ENCODE measurements at regions not wholly inside any gene's neighbourhood (a gene's known extent, or its start where the extent isn't known, plus 50 kb on each side); places are given as distances from the start of the nearest gene placed in this dataset.

DNA sequence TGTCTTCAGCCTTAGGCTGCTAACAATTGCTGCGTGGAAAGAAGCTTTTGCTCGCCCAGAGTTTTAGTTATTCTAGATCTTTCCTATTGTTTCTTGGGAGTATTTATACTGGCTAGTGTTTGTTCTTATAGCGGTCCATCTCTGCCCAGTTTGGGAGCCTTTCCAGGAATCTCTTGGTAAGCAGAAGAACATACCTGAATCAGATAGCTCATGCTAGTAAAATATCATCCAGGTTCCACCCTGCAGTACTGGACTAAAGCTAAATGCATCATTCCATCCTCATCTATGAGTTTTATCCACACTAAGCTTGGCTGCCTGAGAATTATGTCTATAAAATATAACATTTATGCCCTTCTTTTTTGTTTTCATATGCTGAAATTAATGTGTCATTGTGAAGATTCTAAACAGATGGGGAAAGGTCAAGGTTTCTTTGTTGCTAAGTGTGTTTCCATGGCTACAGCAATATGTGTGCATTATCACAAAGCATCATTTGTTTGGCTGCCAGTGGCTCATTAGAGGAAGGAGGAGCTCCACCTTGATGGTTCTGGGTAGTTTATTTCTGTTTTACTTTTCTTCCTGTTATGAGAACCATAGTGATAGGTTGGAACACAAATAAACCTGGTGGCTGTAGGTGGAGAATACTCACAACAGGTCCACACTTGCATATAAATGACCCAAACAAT is 182.8 kb downstream of the PIK3C3 start:
- DNase-seq = no peak

DNA sequence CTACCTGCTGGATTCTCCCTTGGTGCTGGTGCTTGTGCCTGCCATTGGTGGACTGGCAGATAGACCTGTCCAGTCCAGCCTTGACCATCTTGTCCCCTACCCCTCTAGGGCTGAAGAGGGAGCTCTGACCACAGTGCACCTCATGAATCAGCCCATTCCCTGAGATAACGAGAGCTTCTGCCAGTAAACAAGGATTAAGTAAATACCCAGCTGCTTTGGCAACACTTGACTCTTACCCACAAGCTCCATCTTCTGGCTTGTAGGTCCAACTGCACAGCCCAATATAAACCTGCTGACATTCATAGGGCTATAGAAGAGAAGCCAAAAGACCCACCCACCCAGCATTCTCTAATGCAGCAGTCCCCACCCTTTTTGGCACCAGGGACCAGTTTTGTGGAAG is 186.4 kb downstream of the PIK3C3 start:
- DNase-seq = no peak

DNA sequence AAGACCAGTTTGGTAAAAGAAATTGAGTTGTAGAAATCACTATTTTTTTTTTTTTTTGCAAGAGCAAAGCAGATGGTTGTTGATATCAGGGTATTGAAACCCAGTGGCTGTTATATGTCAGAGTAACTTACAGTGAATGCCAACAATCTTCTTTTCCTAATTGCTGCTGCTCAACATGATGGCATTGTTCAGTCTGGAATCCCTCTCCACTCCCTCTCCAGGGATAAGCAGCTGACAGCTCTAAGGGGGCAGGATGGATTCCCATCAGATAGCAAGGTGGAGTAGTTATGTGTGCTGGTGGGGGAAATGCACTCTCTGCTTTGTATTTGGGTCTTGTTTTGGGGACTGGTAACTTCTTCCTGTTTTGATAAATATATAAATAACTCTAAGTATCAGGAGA is 200.0 kb downstream of the PIK3C3 start:
- no peak for DNase-seq

DNA sequence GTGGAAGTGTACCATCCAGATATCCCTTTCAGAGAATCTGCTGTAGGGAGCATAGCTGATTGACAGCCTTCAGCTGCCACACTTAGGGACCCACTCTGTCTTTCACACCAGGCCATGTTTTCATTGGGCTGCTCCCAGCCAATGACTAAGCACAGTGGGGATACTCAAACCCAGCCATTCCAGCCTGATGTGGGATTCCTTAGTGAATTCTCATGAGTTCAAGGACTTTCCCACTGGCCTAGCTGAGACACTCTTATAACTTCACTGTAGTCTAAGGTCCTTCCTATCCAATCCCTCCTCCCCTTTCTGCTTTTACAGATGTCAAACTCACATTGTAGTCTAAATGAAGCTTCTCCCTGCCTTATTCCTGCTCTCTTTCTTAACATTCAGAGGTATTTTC is 201.2 kb downstream of the PIK3C3 start:
- no peak for DNase-seq

DNA sequence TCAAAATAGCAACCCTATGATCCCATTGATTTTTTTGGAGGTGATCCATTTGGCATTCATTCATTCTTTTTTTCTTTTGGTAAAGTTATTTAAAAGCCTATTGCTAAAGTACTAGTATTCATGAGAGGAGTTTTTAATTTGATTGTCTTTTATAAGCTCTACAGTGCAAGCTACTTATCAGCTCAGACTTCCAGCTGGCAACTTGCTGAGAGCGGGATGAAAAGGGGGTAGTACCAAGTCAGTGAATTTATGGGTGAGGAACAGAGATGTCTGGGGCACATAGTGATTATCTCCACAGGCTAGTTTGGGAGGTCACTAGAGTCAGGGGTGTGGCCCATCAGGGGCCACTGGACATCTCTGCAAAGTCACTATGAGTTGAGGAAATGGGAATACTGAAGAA is 202.4 kb downstream of the PIK3C3 start:
- no peak for DNase-seq

DNA sequence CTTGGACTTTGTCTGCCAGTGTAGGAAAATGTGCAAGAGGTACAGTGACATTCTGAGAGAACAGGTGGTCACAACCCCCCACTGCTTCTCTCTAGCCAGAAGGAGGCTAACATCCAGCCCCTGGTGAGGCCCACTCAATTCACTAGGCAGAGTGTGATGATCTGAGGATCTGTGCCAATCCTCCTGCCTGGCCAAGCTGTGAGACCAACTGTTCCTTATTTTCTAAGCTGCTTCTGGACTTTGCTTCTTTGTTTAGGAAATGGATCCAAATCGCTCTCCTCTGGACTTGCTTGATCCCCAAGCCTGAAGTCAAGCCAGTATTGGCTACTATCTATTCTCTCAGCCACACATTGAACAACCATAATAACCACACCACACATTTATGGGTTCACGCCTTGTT is 202.8 kb downstream of the PIK3C3 start:
- no peak for DNase-seq

DNA sequence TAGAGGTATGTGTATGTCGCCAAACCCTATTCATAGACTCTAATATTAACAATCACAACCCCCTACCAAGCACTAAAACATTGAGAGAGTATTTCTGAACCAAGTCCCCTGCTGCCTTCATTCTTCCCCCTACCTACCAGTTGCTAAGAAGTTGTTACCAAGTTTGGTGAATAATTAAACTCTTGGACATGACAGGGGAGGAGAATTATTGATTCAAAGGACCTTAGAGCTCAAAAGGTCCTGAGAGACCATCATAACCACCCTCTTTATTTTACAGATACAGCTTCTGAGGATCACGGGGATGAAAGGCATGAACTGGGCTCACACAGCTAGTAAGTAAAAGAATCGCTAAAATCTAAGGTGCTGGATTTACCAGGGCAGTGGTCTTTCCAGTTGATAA is 204.1 kb downstream of the PIK3C3 start:
- no peak for DNase-seq

DNA sequence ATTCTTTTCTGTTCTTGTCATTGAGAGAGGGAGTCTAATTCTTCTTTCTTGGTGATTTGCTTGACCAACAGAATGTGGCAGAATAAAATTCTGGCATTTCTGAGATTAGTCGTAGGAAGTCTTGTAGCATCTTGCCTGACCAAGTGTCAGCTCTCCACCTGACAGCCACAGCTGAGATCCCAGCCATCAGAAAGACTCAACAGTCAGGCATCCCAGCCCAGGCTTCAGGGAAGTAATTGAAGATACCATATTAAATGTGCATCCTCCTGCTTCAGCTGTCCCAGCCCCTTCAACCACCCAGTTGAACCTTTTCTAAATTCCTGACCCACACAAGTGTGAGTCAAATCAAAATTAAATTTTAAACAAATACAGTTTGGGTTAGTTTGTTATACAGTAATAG is 208.3 kb downstream of the PIK3C3 start:
- DNase-seq = no peak

DNA sequence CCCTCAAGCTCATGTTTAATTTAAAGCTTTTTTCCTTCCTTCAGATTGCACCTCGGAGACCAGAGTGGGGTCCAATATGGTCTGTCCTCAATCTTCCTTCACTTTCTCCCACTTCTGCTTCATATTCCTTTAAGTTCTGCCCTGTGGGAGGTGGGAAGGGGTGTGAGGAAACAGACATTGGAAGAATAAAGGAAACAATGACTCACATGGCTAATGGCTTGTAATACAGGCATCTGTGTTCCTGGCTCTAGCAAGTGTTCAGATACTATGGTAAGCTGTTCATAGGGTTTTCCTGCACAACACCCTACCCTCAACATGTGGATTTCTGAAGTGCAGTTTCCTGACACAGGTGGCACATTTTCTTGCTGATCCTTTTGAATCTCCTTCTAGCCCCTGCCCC is 209.5 kb downstream of the PIK3C3 start:
- no peak for DNase-seq

DNA sequence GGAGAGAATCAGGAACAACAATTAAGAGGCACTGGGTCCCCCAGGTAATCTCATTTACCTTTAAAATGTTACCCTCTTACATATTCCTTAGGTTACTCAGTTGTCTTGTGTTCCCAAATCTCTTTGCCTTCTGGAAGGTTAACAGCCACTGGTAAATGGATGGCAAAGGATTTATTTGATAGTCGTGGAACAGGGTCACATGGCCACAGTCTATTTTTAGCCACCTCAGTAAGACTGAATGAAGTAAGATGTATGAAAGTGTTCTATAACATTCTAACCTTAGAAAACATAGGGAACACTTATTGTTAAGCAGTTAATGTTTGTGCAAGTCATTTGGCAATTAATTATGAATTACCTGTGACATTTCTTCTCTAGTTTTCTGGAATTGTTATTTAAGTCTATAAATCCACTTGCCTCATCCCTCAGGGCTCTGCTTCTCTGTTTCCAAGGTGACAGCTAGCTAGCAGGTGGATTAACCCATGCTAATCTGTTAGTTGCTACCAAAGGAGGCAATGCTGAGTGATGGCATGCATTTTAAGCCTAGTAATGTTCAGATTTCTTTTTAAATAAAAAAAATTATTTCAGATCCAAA is 211.0 kb downstream of the PIK3C3 start:
- DNase-seq = no peak

DNA sequence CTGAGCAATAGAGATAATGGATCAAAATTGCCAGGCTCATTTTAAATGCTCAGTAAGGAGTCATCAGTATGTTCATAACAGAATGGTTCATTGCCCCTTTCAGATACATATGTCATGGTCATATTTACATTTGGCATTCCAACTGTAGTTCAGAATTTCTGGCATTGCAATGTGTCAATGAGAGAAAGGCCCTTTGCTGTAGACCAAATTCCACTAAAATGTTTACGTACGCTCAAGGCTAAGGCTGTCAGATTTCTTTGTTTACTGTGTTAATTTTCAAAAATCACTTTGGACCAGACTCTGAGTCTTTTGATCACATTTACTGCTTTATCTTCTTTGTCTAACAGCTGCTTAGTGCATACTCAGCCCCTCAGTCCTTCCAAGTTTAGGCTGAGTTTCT is 213.5 kb downstream of the PIK3C3 start:
- no peak for DNase-seq

DNA sequence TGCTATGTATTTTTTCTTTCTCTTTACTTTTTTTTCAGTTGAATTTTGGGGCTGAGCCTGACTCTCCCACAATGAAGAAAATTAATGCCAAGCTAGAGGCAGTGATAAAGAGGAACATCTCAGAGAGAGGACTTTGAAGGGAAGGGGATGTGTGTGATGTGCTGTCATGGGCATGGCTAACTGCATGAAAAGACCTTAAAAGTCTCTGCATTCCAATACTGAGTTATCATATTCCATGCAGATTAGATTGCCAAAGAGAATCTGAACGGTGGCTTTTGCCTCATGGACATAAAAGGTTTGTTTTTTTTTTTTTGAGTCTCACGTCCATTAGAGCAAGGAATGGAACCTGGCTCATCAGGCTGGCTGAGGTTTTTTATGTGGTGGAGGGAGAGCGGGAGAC is 213.9 kb downstream of the PIK3C3 start:
- no peak for DNase-seq

DNA sequence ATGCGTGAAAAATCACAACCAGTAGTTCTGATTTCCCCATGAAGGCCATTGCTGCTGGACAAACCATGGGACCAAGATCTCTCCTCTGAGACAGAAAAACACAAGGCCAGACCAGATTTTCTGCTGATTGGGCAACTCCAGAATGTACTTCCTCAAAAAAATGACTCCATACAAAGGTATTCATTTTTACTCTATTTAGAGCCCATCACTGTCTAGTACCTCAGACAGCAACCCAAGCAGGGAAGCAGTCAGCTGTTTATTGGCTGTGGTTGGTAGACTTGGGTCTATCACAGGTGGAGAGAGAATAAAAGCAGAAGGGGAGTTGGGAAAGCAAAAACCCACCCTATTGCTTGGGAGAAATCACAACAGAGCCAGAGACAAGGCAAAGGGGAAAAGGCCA is 219.9 kb downstream of the PIK3C3 start:
- no peak for DNase-seq

DNA sequence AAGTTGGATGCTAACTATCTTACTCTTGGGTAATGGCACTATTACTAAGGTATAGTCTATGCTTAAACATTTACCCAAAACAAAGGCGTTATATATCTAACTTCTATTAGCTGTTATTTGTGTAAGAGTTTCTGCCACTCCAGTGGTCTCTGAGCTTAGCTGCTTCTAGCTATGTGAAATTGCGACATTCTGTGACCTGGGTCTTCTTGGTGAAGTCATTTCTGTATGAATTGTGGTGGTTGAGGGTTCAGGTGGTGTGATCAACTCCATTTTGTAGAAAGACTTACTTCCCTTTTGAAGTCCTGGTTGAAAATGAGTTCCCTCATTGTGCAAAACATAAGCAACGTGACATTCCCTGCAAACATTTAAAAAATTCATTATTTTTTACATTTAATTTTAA is 221.6 kb downstream of the PIK3C3 start:
- no peak for DNase-seq

DNA sequence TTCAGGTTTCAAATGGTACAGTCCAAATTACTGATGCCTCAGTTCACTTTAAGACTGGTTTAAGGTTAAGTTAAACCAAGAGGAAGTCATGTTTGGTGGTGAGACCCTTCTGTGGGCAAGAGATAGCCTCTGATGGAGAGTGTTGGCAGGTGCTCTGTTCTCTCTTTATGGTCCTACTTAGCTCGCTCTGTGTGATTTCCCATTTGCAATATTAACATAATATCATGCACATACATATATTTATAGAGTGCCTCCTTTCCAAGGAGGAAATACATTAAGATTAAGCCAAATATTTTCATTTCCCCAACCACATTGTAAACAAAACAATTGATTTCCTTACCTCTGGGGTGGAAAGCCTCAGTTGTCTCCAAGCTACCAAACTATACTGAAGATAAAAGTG is 222.4 kb downstream of the PIK3C3 start:
- no peak for DNase-seq

DNA sequence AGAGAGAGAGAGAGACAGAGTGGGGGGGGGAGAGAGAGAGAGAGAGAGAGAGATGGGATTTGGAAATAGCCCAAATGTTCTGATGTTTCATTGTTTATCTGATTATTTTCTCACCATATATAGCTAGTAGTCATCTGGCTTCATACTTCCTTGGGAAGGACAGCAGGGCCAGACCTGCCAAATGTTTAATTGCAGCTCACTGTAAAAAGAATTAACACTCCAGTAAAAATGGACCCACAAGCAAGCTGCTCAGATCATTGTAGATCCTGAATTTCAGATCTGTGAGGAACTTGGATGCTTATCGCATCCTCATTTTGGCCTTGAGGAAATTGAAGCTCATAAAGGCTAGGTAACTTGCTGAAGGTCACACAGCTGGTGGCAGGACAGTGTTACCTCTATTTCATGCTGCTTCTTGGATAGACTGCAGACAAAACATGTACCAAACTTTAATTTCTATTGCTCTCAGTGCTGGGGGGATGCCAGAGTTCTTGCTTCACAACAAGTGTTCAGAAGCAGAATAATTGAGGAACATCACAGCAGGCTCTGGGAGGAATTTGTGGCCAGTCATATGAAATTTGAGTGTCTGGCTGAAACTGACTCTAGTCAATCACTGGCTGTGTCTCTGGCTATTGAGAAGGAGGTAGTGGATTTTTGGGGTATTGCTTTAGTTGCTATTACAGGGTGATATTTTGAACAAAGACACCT is 223.5 kb downstream of the PIK3C3 start:
- no peak for DNase-seq

DNA sequence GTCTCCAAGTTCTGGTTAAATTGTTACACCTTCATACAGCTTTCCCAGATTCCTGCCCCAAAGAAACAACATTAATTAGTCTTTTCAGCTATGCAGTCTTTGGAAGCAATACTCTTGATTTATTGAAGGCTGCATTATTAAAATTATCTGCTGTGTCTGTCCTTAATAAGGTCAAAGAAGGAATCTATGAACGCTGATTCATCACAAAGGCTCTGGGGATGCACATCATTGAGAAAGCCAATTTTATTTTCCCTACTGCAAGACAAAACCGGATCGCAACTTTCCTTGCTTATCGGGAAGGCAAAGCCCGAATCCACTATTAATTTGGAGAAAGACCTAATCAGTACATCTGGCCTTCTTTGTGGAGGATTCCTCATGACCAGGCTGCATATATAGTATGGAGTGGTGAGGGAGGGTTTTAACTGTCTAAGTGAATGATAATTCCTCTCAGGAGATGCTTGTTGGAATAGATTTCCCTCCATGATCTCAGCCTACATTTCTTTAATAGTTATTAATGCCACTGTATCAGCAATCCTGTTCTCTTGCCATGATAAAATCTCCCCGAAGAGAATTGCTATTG is 224.6 kb downstream of the PIK3C3 start:
- no peak for DNase-seq

DNA sequence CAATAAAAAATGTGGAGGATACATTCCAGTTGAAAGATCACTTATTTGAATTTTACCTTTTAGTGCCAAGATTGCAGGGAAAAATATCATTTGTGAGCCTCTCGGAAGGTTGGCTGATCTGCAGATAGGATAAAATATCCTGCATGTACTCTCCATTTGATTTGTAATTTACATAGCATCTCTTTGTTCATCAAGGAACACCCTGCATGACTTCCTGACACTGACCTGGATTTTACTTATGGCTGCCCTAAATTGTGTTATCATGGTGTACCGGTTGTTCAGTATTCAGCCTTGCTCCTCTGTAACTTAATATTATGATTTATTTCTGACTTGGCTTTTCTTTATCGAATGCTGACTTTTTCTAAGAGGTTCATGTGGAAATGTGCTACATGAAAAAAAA is 226.4 kb downstream of the PIK3C3 start:
- DNase-seq = no peak

DNA sequence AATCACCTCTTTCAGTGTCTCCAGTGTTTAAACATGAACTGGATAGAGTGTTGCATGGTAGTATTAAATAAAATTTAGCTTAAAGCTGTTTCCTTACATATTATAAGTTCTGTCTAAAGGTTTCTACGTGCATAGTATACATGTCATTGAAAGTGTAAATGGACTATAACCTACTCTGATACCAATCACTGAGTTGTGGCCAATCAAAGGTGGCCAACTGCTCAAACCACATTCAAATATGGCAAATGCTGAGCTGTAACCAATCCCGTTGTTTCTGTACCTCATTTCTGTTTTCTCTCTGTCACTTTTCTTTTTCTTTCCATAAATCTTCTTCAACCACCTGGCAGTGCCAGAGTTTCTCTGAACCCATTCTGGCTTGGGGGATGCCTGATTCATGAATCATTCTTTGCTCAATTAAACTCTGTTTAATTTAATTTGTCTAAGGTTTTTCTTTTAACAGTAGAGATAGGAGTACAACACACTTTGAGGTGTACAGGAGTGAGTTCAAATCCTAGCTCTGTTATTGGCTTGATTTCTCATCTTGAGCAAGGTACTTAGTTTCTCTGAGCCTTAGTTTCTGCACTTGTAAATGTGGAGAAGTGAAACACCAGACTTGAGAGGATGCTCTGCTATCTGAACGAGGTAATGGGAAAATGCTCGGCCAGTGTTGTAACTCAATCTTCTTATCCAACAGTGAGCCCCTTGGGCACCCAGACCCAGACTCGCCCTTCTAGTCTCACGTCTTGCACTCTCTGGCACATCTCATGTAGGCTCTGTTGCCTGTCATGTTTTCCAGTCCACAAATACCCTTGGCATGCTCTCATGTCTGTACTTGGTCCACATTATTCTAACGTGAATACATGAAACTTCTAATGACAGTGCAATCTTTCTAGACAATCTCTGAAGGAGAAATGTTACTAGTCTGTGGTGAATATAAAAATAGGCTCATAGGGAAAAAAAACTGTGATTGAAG is 228.0 kb downstream of the PIK3C3 start:
- no peak for DNase-seq

DNA sequence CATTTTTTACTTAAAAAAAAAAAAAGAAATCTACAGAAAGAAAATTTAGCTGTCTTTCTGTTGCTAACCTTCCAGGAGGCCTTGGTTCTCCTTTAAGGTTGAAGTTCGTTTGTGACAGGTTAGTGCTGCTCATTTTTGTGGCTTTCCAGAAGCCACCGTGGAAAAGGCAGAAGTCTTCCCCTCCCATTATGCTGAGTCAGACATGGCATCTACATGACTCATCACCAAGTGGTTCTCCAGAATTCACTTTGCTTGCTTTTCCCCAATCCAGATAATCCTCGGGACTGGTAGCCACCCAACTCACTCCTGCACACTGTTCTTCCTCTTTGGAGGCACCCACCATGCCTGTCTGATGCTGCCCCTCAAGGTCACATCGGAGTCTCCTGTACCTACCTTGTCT is 228.7 kb downstream of the PIK3C3 start:
- no peak for DNase-seq

DNA sequence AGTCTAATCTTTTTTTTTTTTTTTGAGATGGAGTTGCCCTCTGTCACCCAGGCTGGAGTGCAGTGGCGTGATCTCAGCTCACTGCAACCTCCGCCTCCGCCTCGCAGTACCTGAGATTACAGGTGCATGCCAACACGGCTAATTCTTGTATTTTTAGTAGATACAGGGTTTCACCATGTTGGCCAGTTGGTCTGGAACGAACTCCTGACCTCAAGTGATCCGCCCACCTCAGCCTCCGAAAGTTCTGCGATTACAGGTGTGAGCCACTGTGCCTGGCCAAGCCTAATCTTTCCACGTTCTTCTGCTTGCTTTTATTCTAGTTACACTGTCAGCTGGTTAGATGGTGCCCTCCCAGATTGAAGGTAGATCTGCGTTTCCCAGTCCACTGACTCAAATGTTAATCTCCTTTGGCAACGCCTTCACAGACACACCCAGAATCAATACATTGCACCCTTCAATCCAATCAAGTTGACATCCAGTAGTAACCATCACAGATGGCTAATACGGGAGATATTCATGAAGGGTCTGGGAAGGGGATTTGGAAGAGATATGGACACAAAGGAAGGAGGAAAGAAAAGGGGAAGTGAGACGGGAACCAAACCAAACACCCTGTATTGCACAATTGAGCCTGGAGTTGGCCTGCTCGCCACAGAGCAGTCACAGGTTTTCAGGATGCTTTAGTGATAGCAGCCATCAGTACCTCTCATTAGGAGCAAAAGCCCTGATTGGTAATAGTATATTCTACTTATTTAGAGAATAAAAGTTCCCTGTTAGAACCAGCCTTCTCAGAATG is 229.8 kb downstream of the PIK3C3 start:
- DNase-seq = no peak

DNA sequence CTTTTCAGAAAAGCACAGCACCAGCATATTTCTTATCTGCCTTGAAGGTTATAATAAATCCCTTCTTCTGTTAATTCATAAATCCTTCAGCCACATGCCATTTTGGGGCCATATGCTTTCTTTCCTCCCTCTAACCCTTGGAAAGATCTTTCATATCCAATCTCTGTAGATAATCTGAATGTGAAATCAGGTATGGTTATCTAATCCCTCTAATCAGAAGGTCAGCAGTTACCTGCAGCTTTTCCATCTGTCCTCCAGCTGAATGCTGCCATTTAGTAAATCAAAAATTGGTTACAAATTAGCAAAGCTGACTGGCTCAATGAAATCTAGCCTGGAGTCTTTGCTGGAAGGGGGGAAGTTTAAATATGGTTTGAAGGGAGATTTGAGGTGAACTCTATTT is 230.5 kb downstream of the PIK3C3 start:
- no peak for DNase-seq

Data from CD4-positive, alpha-beta T cell treated with Interleukin-12 subunit alpha and Interleukin-12 subunit beta, for 1 hour (primary cell).